ENCODE measurements at regions not wholly inside any gene's neighbourhood (a gene's known extent, or its start where the extent isn't known, plus 50 kb on each side); places are given as distances from the start of the nearest gene placed in this dataset.

DNA sequence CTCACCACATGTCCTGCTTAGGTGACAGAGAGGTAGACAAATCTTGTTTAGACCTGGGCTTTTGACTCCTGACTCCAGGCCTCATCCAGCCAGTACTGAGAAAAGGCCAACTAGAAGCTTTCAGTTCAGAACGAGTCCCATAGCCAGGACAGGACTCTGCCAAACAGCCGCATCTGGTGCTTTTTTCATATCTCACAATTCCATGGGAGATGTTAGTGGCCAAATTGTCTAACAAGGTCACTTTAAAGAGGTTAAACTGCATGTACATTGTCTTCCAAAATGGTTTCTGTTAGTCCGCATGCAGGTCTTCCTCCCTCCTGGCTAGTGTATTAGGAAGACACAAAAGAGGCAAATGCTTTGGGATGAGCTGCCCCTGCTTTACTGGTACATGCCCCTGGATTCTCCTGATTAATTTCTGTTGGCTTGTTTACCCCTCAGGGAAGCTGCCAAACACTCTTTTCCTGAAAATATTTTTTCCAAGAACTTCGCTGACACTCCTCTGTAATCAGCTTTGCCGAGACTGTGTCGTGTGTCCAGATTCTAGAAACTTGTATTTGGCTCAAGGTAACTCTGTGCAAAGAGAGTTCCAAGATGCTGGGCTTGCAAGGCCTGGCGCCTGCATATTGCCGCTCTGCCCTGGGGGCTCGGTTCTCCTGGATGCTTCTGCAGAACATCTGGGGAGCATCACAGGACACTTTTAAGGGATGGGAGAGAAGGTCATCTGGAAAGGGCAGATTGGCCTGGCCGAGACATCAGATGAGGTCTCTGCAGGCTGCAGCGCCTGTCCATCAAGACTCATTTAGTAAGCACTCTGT, 209.2 kb upstream of the APCDD1 start:
- no peaks in the 10 kb centered on the region for H3K27me3 ChIP-seq (ENCODE audit: control insufficient read depth, insufficient read depth, low read length)

DNA sequence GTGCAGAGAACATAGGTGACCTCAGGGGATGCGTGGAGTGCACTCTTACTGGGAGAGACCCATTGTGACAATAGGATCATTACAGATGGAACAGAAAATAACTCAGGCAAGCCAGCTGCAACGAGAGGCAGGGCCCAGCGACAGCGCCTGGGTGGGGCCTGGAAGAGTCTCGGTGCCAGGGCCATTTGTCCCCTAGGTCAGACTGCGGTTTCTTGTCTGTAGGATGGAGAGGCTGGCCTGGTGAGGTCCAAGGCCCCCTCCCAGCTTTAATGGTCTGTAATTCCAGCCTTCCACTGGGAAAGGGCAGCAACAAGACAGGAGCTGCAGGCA, 208.6 kb upstream of the APCDD1 start:
- in situ Hi-C loops (cut with HindIII; ENCODE audit: low pct_unique_long_range_greater_than_20kb, low sequenced_read_pairs): no loop called here
- POLR2A ChIA-PET: no interaction called here
- BruUV-seq (replicated peaks): no TSS peak
- DNase-seq (ENCODE audit: low read depth, low spot score) (no peak), ATAC-seq (no peak)
- H3K36me3 ChIP-seq (ENCODE audit: control insufficient read depth, insufficient read depth, low read length): no peaks in the 10 kb centered on the region
- H3K27ac ChIP-seq (ENCODE audit: low read length): no peak overlapping the region
- CTCF ChIA-PET: no interaction called here
- H3K27me3 ChIP-seq (ENCODE audit: control insufficient read depth, insufficient read depth, low read length): no peaks in the 10 kb centered on the region; the same call in 1 of the 2 replicates
- intact Hi-C loops (cut with micrococcal nuclease; ENCODE audit: unreplicated experiment): no loop called here
- H3K9me3 ChIP-seq (ENCODE audit: control insufficient read depth, insufficient read depth, low read depth, low read length): no peaks in the 10 kb centered on the region
- no peak overlapping the region for H3K4me3 ChIP-seq (ENCODE audit: low read depth in 2 of 2, low read length in 2 of 2)
- TF ChIP-seq, protein P1, sequence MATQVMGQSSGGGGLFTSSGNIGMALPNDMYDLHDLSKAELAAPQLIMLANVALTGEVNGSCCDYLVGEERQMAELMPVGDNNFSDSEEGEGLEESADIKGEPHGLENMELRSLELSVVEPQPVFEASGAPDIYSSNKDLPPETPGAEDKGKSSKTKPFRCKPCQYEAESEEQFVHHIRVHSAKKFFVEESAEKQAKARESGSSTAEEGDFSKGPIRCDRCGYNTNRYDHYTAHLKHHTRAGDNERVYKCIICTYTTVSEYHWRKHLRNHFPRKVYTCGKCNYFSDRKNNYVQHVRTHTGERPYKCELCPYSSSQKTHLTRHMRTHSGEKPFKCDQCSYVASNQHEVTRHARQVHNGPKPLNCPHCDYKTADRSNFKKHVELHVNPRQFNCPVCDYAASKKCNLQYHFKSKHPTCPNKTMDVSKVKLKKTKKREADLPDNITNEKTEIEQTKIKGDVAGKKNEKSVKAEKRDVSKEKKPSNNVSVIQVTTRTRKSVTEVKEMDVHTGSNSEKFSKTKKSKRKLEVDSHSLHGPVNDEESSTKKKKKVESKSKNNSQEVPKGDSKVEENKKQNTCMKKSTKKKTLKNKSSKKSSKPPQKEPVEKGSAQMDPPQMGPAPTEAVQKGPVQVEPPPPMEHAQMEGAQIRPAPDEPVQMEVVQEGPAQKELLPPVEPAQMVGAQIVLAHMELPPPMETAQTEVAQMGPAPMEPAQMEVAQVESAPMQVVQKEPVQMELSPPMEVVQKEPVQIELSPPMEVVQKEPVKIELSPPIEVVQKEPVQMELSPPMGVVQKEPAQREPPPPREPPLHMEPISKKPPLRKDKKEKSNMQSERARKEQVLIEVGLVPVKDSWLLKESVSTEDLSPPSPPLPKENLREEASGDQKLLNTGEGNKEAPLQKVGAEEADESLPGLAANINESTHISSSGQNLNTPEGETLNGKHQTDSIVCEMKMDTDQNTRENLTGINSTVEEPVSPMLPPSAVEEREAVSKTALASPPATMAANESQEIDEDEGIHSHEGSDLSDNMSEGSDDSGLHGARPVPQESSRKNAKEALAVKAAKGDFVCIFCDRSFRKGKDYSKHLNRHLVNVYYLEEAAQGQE (IDR thresholded peaks at IDR 0.05; ENCODE audit: insufficient read depth in 1 of 2, low read depth in 2 of 2, low read length in 1 of 2): no peak
- TF ChIP-seq, protein P2, sequence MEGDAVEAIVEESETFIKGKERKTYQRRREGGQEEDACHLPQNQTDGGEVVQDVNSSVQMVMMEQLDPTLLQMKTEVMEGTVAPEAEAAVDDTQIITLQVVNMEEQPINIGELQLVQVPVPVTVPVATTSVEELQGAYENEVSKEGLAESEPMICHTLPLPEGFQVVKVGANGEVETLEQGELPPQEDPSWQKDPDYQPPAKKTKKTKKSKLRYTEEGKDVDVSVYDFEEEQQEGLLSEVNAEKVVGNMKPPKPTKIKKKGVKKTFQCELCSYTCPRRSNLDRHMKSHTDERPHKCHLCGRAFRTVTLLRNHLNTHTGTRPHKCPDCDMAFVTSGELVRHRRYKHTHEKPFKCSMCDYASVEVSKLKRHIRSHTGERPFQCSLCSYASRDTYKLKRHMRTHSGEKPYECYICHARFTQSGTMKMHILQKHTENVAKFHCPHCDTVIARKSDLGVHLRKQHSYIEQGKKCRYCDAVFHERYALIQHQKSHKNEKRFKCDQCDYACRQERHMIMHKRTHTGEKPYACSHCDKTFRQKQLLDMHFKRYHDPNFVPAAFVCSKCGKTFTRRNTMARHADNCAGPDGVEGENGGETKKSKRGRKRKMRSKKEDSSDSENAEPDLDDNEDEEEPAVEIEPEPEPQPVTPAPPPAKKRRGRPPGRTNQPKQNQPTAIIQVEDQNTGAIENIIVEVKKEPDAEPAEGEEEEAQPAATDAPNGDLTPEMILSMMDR (IDR thresholded peaks at IDR 0.05): no peak
- TF ChIP-seq TCF7L2 (IDR thresholded peaks at IDR 0.05; ENCODE audit: low read depth, low read length): no peak
- TF ChIP-seq POLR2AphosphoS5 (IDR thresholded peaks at IDR 0.05; ENCODE audit: low read depth, low read length): no peak
- no peak for TF ChIP-seq SIN3A (IDR thresholded peaks at IDR 0.05; ENCODE audit: borderline replicate concordance, insufficient read depth, low read depth, low read length)
- H3K4me1 ChIP-seq (ENCODE audit: control insufficient read depth, insufficient read depth, low read length): no peaks in the 10 kb centered on the region

More for the DNA sequence above, 209.2 kb upstream of the APCDD1 start:
- Histone ChIP-seq H3K9me3 (ENCODE audit: control insufficient read depth, insufficient read depth, low read depth, low read length) (no peaks in the 10 kb centered on the region), H3K27ac (ENCODE audit: low read length) (no peak overlapping the region), H3K4me1 (ENCODE audit: control insufficient read depth, insufficient read depth, low read length) (no peaks in the 10 kb centered on the region), H3K4me3 (ENCODE audit: low read depth in 2 of 2, low read length in 2 of 2) (no peak overlapping the region), H3K36me3 (ENCODE audit: control insufficient read depth, insufficient read depth, low read length) (no peaks in the 10 kb centered on the region)
- POLR2A ChIA-PET: no interaction called here
- TF ChIP-seq, protein P1 (IDR thresholded peaks at IDR 0.05; ENCODE audit: insufficient read depth in 1 of 2, low read depth in 2 of 2, low read length in 1 of 2): no peak
- TF ChIP-seq, protein P2 (IDR thresholded peaks at IDR 0.05): no peak
- no peak for TF ChIP-seq TCF7L2 (IDR thresholded peaks at IDR 0.05; ENCODE audit: low read depth, low read length)
- BruUV-seq (replicated peaks): no TSS peak
- no peak for DNase-seq (ENCODE audit: low read depth, low spot score)
- no peak for ATAC-seq
- intact Hi-C loops (cut with micrococcal nuclease; ENCODE audit: unreplicated experiment) (no loop called here), in situ Hi-C loops (cut with HindIII; ENCODE audit: low pct_unique_long_range_greater_than_20kb, low sequenced_read_pairs) (no loop called here)
- CTCF ChIA-PET: no interaction called here

All from Panc1 (cell line).